ENCODE measurements at regions not wholly inside any gene's neighbourhood (a gene's known extent, or its start where the extent isn't known, plus 50 kb on each side); places are given as distances from the start of the nearest gene placed in this dataset.
"Not testable (repeated sequence)": the region's sequence is repeated elsewhere in the genome, so short reads cannot be mapped to it uniquely, and the experiment has no call there.

DNA sequence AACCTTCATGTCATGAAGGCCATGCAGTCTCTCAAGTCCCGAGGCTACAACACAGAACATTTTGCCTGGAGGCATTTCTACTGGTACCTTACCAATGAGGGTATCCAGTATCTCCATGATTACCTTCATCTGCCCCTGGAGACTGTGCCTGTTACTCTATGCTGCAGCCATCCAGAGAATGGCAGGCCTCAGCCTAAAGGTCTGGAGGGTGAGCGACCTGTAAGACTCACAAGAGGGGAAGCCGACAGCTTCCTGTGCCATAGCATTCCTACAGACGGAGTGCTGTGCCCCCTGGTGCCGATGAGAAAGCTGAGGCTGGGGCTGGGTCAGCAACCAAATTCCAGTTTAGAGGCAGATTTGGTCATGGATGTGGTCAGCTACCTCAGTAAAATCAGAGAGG, 51.3 kb upstream of the CADPS start:
- no peak for DNase-seq (ENCODE audit: low read depth in 2 of 2)

DNA sequence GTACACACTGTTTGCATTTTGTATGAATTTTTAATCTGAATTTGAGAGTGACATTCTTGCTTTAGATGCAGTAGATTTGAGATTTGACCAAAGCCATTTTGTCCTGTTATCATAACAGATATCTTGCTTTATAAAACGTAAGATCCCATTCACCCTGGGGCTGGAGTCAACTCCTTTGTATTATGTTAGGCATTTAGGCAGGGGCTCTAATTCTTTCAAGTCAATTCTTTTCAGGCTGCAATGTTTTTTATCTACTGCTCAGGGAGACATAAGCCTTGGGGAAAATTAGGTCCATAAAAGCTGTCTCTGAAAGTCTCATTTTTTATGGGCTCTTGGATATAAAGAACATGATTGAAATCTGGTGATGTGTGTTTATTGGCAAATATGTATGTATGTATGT, 53.0 kb upstream of the CADPS start:
- no peak for DNase-seq (ENCODE audit: low read depth in 2 of 2)

DNA sequence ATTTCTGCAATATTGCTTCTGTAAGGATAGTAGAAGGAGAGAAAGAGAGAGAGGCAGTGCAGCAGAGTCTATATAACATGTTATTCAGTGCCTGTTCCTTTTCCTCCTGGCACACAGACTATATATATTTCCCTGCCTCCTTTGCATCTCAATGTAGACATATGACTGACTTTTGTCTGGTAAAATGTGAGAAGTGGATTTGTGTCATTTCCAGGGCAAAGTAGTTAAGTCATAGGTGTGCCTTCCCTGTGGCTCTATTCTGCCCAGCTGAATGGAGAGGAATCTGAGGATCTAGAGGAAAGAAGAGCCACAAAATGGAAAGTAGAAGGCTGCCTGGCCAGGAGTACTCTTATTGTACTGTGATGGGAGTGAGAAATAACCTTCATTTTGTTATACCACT, 54.6 kb upstream of the CADPS start:
- DNase-seq (ENCODE audit: low read depth in 2 of 2), result no peak

GRCh38 chr3:62935793-62936192, 60.6 kb upstream of the CADPS start:
- no peak for DNase-seq (ENCODE audit: low read depth in 2 of 2)

DNA sequence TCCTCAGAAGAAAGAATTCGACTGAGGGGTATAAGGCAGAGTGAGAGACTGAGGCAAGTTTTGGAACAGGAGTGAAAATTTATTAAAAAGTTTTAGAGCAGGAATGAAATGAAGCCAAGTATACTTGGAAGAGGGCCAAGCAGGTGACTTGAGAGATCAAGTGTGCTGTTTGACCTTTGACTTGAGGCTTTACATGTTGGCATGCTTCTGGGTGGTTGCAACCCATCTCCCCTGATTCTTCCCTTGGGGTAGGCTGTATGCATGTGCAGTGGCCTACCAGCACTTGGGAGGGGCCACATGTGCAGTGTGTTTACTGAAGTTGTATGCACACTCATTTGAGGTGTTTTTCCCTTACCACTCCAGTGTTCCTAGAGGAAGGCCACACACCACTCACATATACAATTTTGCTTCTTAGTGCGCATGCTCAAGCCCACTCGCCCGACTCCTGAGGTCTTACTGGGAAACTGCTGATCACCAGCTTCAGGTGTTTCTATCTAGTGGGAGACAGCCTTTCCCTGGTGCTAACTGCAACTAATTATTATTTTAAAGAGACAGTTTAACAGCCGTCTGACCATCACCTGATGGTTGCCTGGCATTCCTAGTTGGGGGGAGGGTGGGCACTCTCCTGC, 61.5 kb upstream of the CADPS start:
- no peak for DNase-seq (ENCODE audit: low read depth in 2 of 2)

DNA sequence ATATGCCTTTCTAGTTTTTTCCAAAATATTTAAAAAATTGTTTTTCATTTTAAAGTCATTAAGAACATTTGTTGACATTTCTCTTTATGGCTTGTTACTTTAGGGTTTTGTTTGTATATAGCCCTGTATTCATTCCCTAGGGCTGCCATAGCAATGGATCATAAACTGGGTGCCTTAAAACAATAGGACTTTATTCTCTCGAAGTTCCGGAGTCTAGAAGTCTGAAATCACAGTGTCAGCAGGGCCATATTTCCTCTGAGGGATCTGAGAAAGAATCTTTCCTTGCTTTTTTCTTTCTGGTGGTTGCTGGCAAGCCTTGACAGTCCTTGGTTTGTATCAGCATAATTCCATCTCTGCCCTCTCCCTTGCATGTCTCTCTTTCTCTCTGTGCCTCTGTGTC, 63.4 kb upstream of the CADPS start:
- DNase-seq (ENCODE audit: low read depth in 2 of 2), result no peak

DNA sequence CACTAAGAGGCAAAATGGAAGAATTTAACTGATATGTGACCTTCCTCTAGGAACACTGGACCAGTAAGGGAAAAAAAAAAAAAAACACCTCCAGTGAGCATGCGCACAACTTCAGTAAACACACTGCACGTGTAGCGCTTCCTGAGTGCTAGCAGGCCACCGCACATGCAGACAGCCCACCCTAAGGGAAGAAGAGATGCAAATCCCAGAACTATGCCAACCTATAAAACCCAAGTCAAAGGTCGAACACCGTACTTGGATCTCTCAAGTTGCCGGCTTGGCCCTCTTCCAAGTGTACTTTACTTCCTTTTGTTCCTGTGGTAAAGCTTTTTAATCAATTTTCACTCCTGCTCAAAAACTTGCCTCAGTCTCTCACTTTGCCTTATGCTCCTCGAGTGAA, 64.5 kb upstream of the CADPS start:
- no peak for DNase-seq (ENCODE audit: low read depth in 2 of 2)

DNA sequence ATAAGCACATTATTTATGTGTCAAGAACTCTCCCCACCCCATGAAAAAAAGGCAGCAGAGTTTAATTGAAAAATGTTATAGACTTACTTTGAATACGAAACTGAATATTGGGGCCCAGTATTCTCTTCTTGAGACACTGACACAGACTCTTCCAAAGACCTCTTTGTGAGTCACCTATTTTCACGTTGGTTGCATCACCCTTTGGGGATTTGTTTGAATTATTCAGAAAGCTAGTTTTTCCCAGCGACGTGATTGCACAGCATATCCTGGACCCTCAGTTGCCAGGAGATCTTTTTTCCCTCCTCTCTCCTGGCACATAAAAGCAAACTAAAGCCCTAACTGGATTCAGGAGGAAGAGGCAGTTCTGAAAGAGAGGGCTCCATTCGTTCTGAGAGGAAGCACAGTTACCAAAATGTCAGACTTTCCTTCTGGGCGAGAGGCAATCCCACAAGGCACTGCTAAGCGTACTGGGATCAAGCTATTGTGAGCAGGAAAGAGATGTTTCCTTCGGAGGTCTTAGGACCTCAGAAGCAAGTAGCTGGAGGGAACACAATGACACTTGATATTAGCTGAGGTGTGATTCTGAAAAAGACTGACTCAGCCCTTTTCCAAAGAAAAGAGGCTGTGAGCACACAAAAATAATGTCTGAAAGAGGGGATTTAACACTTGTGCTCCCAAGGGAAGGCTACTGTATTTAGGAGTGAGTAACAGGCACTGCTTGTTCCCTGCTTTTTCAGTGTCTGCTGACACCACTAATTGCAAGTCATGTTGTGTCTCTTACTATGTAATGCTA, 65.8 kb upstream of the CADPS start:
- no peak for DNase-seq (ENCODE audit: low read depth in 2 of 2)

DNA sequence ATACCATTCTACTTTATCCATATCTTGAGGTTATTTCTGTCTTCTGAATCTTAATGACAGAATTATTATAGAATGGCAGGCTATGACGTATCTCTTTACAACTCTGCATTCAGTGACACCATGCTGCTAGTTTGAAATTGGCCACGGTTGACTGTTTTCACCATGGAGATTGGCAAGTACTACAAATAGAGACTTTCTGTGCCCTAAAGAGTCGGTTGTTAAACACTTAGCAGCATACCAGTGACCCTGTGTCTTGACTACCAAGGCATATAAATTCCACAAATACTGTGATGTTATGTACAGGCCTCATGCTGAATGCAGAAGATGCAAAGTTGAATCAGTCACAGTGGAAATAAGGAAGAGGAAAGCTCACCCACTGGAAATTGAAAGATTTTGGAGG, 67.0 kb upstream of the CADPS start:
- no peak for DNase-seq (ENCODE audit: low read depth in 2 of 2)

DNA sequence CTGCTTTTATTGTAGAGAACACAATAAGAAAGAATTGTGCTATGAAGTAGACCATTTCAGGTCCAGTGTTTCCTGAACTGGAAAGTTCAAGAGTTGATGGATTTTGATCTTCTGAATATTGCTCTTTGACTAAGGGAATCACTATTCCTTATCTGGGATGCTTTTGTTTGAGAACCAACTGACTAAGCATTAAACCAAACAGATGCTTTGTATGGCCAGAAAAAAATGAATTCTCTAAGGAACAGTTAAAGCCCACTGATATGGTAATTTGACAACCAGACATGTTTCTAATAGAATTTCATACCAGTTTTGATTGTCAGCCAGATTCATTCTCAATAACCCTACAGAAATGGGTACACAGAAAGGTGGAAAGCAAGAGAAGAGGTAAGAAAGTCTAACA, 67.5 kb upstream of the CADPS start:
- no peak for DNase-seq (ENCODE audit: low read depth in 2 of 2)

DNA sequence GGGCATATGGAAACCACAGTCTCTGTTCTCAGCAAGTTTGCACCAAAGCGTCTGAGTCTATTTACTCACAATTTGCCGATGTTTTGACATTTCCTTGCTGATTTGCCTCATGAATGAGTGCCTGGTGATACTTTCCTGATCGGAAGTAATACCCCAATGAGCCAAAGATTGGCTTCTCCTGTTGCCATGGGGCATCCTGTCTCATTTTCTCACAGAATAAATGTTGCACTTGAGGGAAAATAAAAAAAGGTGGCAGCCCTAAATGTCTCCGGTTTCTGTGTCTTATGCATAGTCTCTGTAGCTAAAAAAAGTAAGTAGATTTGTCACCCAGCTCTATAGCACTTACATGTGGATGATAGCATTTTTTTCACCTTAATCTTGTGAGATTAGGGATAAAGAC, 73.7 kb upstream of the CADPS start:
- no peak for DNase-seq (ENCODE audit: low read depth in 2 of 2)

- DNase-seq (ENCODE audit: low read depth in 2 of 2), result no peak
Observed at GRCh38 chr3:62950210-62950609, 75.0 kb upstream of the CADPS start.

GRCh38 chr3:62951037-62951613, 75.9 kb upstream of the CADPS start:
- DNase-seq (ENCODE audit: low read depth in 2 of 2), result no peak

DNA sequence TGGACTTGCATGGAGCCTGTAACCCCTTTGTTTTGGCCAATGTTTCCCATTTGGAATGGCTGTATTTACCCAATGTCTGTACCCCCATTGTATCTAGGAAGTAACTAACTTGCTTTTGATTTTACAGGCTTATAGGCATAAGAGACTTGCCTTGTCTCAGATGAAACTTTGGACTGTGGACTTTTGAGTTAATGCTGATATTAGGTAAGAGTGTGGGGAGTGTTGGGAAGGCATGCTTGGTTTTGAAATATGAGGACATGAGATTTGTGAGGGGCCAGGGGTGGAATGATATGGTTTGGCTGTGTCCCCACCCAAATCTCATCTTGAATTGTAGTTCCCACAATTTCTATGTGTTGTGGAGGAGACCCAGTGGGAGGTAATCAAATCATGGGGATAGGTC, 76.7 kb upstream of the CADPS start:
- DNase-seq (ENCODE audit: low read depth in 2 of 2), result not testable (repeated sequence)

DNA sequence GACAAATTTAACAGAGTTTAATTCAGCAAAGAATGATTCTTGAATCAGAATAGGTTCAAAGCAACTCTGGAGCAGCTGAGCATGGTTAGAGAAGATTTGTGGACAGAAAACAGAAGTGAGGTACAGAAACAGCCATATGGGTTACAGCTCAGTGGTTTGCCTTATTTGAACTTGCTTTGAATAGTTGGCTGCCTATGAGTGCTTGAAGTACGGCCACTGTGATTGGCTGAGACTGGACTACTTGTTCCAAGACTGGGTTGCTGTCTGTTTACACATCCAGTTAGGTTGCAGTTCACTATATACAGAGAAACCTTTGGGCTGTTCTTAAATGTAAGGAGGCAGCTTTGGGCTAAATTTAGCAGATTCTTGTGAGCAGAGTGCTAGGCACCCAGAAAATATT, 79.4 kb upstream of the CADPS start:
- no peak for DNase-seq (ENCODE audit: low read depth in 2 of 2)

- DNase-seq (ENCODE audit: low read depth in 2 of 2), result no peak
Observed at GRCh38 chr3:62955126-62955525, 79.9 kb upstream of the CADPS start.

DNA sequence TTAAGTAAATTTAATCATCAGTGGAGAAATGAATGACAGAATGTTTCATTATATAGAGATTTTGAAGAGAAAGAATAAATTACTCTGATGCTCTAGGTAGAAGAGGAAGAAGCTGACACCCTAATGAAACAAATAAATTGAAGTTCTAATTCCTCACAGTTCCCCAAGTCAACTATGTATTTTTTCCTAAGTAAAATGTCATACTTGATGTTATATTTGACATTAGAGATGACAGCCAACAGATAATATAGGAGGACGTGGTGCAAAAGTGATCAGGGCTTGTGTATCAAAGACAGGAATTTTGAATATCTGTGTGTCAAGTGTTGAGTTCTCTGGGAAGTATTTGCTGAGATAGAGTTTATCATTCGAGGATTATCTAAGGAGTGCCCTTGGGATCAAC, 81.2 kb upstream of the CADPS start:
- DNase-seq (ENCODE audit: low read depth in 2 of 2), result no peak

- DNase-seq (ENCODE audit: low read depth in 2 of 2), result no peak
Observed at GRCh38 chr3:62961874-62962556, 86.8 kb upstream of the CADPS start.

DNA sequence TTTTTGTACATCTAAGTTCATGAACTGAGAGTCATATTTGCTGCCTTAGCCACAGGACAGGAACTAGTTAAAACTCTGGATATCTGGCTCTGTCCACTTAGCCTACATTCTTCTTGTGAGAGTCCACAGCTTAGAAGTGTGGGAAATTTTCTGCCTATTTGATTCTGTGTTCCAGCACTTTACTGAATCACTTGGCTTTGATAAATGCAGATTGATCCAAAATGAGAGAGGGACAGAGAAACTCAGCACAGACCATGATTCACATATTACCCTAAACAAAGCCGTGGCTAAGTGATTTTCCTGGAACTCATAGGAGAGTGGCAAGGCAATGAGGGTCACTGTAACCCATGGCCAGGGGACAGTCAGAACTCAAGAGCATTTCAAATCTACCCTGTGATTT, 87.5 kb upstream of the CADPS start:
- DNase-seq (ENCODE audit: low read depth in 2 of 2), result no peak

DNA sequence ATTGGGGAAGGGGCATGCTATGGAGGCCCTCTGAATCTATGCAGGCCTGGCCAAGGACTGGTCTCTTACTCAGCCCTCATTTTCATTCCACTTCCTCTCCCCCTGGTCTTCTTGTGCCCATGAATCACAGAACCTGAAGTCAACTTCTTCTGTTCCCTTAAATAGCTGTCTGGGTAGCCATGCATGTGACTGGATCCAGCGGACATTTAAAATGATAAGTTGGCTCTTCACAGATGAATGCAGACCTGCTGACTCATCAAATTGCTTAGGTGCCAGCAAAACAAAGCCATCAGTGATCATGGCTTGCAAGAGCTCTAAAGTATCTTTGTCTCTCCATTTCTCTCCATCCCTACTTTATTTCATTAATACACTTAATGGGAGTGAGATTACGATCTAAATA, 90.1 kb upstream of the CADPS start:
- no peak for DNase-seq (ENCODE audit: low read depth in 2 of 2)

DNA sequence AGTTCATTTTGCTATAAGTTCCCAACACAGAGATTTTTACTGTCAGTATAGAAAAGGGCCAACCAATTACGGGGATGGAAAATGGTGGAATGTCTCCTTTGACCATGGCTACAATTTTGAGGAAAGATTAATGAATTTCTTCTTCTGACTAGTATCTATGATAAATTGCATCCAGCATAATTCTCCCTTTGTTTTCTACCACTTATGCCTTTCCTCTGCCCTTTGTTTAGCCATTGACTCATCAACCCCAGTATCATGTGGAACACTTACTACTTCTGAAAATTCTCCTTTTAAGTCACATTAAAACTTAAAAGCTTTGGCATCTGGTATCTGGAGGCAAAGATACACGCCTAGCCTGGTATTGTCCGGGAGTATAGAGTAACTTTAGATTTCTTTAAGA, 92.9 kb upstream of the CADPS start:
- DNase-seq (ENCODE audit: low read depth in 2 of 2), result no peak

- DNase-seq (ENCODE audit: low read depth in 2 of 2), result no peak
Observed at GRCh38 chr3:62970648-62971047, 95.4 kb upstream of the CADPS start.

- DNase-seq (ENCODE audit: low read depth in 2 of 2), result no peak
Observed at GRCh38 chr3:62975566-62975965, 100.3 kb upstream of the CADPS start.
